HG03039 (cell line): ENCODE measurements at regions not wholly inside any gene's neighbourhood (a gene's known extent, or its start where the extent isn't known, plus 50 kb on each side); places are given as distances from the start of the nearest gene placed in this dataset.
"Not testable (repeated sequence)": the region's sequence is repeated elsewhere in the genome, so short reads cannot be mapped to it uniquely, and the experiment has no call there.

Experiments
- ATAC-seq: cut with Tn5 transposase; IDR thresholded peaks from one replicate; pipeline ENCODE4 v1.9.1; 2021; ENCODE audit warnings: mild to moderate bottlenecking, moderate library complexity; ENCODE audit not compliant: unreplicated experiment

DNA sequence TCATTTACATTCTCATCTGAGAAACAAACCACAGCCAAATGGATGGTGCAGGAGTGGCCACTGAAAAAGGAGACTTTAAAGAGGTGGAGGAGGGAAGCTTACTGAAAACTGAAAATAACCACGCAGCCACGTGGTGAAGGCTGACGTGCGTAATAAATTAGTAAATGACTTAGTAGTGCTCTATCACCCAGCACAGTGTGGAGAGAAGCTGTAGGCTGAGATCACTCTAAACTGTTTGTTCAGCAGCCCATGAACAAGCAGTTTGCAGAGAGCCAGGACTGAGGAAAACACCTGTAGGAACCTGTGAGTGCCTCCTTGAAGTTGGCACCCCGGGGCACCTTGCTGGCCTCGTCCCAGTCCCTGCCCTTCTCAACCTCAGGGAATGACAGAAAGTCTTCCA, 193.0 kb downstream of the TXNL1 start:
- no peak for ATAC-seq

GRCh38 chr18:56444201-56444600, 194.2 kb downstream of the TXNL1 start:
- no peak for ATAC-seq

GRCh38 chr18:56443166-56443907, 195.1 kb downstream of the TXNL1 start:
- ATAC-seq, result no peak

- ATAC-seq, result not testable (repeated sequence)
Measured at GRCh38 chr18:56438480-56438879, 199.9 kb downstream of the TXNL1 start.

DNA sequence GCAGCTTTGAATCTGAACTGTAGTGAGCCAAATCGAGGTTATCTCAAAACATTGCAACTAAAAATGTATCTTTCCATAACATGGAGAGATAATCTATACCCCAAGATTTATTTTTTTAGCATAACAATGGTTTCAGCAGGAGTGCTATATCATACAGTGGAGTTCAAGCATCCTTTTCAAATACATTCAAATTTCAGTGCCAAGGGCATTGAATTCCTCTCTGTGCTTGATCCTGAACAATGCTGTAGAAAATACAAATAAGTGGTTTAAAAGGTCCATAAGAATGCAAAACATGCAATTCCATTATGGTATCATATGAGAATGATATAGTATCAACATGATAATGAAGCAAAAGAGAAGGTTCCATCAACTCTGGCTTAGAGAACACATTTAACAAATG, 201.7 kb downstream of the TXNL1 start:
- ATAC-seq, result no peak

DNA sequence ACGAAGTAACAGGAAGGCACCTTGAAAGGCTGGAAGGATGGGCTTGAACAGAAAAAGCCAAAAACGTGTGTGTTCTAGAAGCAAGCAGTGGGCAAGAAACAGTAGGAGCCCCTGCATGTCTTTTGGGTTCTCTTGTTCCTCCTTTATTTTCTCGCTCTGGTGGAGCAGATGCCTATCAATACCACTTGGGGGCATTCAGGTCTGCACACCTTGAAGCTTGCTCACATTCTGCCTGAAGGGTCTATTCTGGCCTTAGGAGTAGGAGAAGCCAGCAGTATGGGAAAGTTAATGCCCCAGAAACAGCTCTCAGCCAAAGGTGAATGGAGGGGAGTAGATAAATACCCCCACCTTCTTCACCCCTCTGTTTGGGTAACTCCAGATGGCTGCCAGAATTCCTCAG, 204.5 kb downstream of the TXNL1 start:
- ATAC-seq, result no peak

DNA sequence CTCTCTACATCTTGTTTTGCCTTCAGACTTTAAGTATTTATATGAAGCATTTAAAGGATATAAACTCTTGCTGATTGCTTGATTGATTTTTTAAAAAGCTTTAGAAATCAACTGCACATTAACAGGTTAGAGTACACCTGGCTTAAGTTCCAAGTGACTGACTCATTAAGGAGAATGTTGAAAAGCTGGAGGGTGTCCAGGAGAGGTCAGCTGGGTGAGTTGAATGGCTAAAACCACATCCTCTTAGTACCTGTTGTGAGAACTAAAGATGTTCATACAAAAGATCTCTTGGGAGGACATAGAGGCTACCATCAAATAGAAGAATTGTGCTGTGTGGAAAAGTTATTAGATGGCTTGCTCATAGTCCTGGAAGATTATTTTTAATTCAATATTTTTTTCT, 206.8 kb downstream of the TXNL1 start:
- no peak for ATAC-seq

DNA sequence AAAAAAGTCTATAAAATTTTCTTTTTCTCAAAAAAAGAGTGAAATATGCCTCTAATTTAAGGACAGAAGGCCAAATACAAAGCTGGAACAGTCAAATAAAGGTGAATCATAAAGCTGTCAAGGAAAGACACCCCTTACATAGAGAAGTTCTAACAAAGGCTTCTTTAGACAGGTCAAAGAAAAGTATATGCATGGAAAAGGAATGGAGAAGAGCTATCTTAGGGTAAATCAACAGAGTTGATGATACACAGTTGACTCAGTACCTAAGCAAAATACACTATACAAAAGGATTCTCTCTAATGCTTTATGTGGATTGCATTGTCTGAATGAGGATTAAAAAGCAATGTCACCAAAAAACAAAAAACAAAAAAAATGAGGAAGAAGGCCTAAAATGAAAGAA, 214.8 kb downstream of the TXNL1 start:
- no peak for ATAC-seq

DNA sequence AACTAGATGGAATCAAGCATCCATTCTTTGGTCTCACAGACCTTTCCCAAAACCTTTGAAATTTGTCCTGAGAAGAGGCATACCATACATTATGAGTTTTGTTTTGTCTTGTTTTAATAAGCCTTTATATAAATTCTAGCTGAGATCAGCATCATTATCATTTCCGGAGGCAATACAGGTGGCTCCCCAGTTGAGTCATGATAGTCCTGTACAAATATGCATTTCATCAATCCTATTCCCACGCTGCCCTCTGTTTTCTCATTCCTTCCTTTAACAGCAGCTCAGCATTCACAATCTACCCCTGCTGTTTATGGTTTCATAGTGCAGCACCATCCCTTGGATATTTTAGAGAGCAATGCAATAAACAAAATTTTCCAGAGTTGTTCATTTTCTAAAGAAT, 216.7 kb downstream of the TXNL1 start:
- ATAC-seq, result no peak

DNA sequence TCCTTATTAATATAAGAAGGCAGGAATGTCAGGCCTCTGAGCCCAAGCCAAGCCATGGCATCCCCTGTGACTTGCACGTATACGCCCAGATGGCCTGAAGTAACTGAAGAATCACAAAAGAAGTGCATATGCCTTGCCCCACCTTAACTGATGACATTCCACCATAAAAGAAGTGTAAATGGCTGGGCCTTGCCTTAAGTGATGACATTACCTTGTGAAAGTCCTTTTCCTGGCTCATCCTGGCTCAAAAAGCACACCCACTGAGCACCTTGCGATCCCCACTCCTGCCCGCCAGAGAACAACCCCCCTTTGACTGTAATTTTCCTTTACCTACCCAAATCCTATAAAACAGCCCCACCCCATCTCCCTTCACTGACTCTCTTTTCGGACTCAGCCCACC, 217.5 kb downstream of the TXNL1 start:
- ATAC-seq, result not testable (repeated sequence)

DNA sequence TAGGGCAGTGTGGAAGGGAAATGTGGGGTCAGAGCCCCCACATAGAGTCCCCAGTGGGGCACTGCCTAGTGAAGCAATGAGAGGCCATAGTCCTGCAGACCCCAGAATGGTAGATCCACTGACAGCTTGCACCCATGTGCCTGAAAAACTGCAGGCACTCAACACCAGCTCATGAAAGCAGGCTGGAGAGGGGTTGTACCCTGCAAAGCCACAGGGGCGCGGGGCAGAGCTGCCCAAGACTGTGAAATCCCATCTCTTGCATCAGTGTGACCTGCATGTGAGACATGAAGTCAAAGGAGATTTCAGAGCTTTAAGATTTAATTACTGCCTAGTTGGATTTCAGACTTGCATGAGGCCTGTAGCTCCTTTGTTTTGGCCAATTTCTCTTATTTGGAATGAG, 224.0 kb downstream of the TXNL1 start:
- no peak for ATAC-seq

DNA sequence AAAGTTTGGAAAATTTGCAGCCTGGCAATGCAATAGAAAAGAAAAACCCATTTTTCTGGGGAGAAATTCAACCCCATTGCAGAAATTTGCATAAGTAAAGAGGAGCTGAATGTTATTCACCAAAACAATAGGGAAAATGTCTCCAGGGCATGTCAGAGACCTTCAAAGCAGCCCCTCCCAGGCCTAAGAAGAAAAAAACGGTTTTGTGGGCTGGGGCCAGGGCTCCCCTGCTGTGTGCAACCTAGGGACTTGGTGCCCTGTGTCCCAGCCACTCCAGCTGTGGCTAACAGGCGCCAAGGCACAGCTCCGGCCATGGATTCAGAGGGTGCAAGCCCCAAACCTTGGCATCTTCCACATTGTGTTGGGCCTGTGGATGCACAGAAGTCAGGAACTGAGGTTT, 224.5 kb downstream of the TXNL1 start:
- ATAC-seq, result no peak

DNA sequence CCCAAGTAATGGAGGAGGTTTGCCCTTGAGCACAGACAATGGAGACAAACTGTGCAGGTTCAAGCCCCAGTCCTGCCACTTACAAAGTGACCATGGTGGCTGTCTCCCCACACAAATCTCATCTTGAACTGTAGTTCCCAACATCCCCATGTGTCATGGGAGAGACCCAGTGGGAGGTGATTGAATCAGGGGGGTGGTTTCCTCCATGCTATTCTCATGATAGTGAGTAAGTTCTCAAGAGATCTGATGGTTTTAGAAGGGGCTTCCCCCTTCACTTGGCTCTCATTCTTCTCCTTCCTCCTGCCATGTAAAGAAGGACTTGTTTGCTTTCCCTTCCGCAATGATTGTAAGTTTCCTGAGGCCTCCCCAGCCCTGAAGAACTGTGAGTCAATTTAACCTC, 225.4 kb downstream of the TXNL1 start:
- ATAC-seq, result no peak

DNA sequence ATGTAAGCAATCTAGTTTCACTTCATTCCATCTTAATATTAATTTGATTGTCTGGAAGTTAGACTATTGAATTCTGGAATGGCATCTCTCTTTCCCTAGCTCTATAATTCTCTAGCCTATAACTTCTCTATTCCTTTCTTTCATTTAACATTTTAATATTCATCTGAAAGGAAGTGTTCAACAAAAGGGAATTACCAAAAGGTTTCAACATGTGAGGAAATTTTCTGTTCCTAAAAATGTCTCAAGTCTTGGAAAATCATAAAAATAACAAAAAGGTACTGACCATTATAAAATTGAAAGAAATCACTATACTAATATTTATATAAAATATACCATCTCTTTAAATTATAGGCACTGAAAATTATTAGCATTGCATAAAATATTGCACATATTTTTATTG, 228.7 kb downstream of the TXNL1 start:
- ATAC-seq, result no peak

DNA sequence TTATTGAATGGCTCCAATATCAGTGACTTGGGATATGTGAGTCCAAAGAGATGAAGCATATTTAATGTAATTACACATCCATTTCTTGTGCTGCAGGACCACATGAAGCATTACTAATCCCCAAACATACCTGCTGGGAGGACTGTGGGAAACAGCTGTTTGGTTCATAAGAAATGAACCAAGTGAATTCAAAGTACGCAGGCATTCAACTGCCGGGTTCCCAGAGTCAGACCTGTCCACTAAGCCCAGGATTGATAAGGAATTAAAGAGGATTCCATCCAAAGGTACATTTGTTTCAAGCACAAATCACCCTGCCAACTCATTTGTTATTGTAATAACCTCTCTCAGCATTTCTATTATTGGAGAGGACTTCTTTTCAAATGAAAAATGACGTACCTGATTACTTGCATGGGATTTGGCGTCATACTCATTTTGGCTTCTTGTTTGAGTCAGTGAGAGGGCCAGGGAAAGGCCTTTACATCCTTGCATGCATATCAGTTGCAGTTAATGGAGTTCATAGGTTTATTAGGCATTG, 230.7 kb downstream of the TXNL1 start:
- no peak for ATAC-seq

DNA sequence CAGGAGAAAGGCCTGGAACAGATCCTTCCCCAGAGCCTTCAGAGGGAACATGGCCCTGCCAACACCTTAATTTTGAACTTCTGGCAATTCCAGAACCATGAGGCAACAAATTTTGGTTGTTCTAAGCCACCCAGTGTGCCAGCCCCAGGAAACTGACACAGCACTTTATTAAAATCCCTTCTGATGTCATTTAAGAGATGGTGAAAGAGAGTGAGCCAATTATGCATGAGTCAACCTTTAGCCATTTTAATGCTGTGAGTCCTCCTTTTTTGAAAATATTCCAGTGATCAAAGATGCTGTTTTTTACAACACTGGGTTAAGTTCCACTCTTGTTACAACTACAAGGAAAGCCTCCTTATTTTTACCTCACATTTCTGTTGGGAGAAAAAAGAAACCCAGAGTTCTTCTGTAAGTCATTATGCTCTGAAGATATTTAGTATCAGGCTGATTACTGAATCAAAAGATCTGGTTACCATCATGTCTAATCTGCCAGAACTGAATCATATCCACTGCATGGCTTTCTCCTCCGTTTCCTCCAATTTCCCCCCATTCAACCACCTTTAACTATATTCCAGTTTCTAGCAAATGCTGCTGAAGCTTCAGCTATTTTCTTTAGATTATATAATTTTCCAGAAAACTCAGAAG, 235.4 kb downstream of the TXNL1 start:
- no peak for ATAC-seq

- ATAC-seq, result no peak
Measured at GRCh38 chr18:56393870-56394269, 244.5 kb downstream of the TXNL1 start.

GRCh38 chr18:56391931-56392590, 246.3 kb downstream of the TXNL1 start:
- no peak for ATAC-seq

DNA sequence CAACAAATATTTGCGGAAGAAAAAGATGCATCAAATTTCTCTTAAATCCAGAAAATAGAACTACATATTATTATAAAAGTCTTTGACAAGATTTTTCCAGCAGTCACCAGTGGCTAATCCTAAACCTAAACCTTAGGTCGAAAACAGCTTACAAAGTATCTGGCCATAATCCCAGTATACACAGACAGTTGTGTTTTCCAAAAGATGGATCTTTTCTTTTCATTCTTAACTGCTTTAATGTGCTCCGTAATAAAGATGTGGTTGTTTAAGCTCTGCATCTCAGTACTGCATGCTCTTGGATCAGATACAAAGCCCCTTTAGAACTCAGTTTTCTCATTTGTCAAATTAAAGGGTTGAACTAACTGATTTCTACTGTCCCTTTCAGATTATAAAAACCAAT, 247.8 kb downstream of the TXNL1 start:
- ATAC-seq, result no peak

- no peak for ATAC-seq
Measured at GRCh38 chr18:56389190-56389589, 249.2 kb downstream of the TXNL1 start.

GRCh38 chr18:56388571-56388970, 249.8 kb downstream of the TXNL1 start:
- no peak for ATAC-seq

DNA sequence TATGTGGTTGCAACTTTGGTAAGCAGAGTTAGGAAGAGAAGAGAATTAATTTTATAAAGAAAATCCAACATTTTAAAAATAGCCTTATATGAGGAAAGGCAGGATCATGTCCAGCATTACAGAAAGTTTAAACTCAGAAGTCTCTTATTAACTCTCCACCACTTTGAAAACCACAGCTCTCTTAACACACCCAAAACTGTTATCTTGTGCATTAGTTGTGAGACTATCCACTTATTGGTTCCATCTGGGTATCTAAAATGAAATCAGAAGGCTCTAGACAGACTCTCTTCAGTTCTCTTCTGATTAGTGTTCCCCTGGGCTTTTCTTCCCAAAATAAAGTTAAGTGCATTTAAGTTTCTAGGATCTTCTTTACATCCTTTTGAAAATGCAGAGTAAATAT, 251.5 kb downstream of the TXNL1 start:
- ATAC-seq, result no peak
